CD14-positive monocyte (primary cell): ENCODE measurements at regions not wholly inside any gene's neighbourhood (a gene's known extent, or its start where the extent isn't known, plus 50 kb on each side); places are given as distances from the start of the nearest gene placed in this dataset.

Source experiments
- DNase-seq, 3 donors: peaks; one replicate each; pipeline ENCODE4 v3.0.0-alpha.2; 2011 to 2022
- H2AFZ ChIP-seq: 2 replicates; pipeline ENCODE4 v1.6.0; 2012; ENCODE audit warnings: mild to moderate bottlenecking, low read depth, low read length, inconsistent platforms; ENCODE audit not compliant: insufficient read depth, poor library complexity, severe bottlenecking
- H3K27ac ChIP-seq, 2 donors: 1 replicate in 1 of 2; 2 replicates in 1 of 2; pipeline ENCODE4 v1.5.1; 2012 to 2013; ENCODE audit warnings: low read length in 2 of 2, control low read depth in 1 of 2, inconsistent platforms in 1 of 2, low read depth in 1 of 2, mild to moderate bottlenecking in 1 of 2
- H3K27me3 ChIP-seq, 2 donors: one replicate each; pipeline versions ENCODE4 v1.6.0 to v1.6.1; 2011 to 2013; ENCODE audit warnings: low read length in 2 of 2; ENCODE audit not compliant: control insufficient read depth in 2 of 2, insufficient read depth in 2 of 2
- H3K36me3 ChIP-seq, 2 donors: replicated peaks in 1 of 2; 1 replicate in 1 of 2; 2 replicates in 1 of 2; pipeline versions ENCODE4 v1.5.1 to v1.6.1; 2012 to 2013; ENCODE audit warnings: low read length in 2 of 2, control low read depth in 1 of 2, inconsistent platforms in 1 of 2, mild to moderate bottlenecking in 1 of 2; ENCODE audit not compliant: insufficient read depth in 2 of 2, control insufficient read depth in 1 of 2
- H3K4me1 ChIP-seq, 2 donors: 1 replicate in 1 of 2; 2 replicates in 1 of 2; pipeline versions ENCODE4 v1.5.1 to v1.6.1; 2012 to 2013; ENCODE audit warnings: low read length in 2 of 2, control low read depth in 1 of 2, inconsistent platforms in 1 of 2, mild to moderate bottlenecking in 1 of 2, moderate library complexity in 1 of 2; ENCODE audit not compliant: insufficient read depth in 2 of 2, control insufficient read depth in 1 of 2
- H3K4me2 ChIP-seq: replicated peaks from 2 replicates; pipeline ENCODE3; 2012; ENCODE audit warnings: low read length, moderate library complexity, mild to moderate bottlenecking; ENCODE audit not compliant: poor library complexity, severe bottlenecking; ENCODE audit errors: extremely low read depth
- H3K4me3 ChIP-seq, 3 experiments: fragments of 200-600 bp in 1 of 3; sonication (generic) in 1 of 3; replicated peaks in 1 of 3; 1 replicate in 2 of 3; 2 replicates in 1 of 3; pipeline ENCODE4 v1.5.1; 2011 to 2013; ENCODE audit warnings: low read length in 3 of 3, mild to moderate bottlenecking in 3 of 3, control low read depth in 2 of 3, low read depth in 2 of 3, inconsistent platforms in 1 of 3, moderate library complexity in 1 of 3
- H3K79me2 ChIP-seq: 2 replicates; pipeline ENCODE4 v1.6.0; 2012; ENCODE audit warnings: mild to moderate bottlenecking, control low read depth, inconsistent platforms, low read length, moderate library complexity; ENCODE audit not compliant: insufficient read depth
- H3K9ac ChIP-seq: 2 replicates; pipeline ENCODE4 v1.6.0; 2017; ENCODE audit warnings: low read length, mild to moderate bottlenecking; ENCODE audit not compliant: insufficient read depth, poor library complexity, severe bottlenecking
- H3K9me3 ChIP-seq, 2 donors: replicated peaks in 1 of 2; 1 replicate in 1 of 2; 2 replicates in 1 of 2; pipeline versions ENCODE4 v1.5.1 to v1.6.1; 2012 to 2013; ENCODE audit warnings: low read length in 2 of 2, control low read depth in 1 of 2; ENCODE audit not compliant: control insufficient read depth in 1 of 2, insufficient read depth in 1 of 2
- H4K20me1 ChIP-seq: 2 replicates; pipeline ENCODE4 v1.6.0; 2012; ENCODE audit warnings: mild to moderate bottlenecking, low read length, control low read depth, moderate library complexity; ENCODE audit not compliant: insufficient read depth
- H3K27ac Mint-ChIP-seq, 7 donors: one replicate each; pipeline ENCODE4 v1.8.0; 2020; ENCODE audit warnings: mild to moderate bottlenecking in 7 of 7, mixed read lengths in 7 of 7, moderate library complexity in 6 of 7, inconsistent platforms in 2 of 7
- H3K27me3 Mint-ChIP-seq, 3 donors: one replicate each; pipeline ENCODE4 v1.8.0; 2021 to 2022; ENCODE audit warnings: low read depth in 3 of 3, mild to moderate bottlenecking in 3 of 3, mixed read lengths in 3 of 3, moderate library complexity in 3 of 3, inconsistent platforms in 1 of 3
- H3K36me3 Mint-ChIP-seq, 2 donors: one replicate each; pipeline ENCODE4 v1.8.0; 2020; ENCODE audit warnings: mixed read lengths in 2 of 2, inconsistent platforms in 1 of 2, mild to moderate bottlenecking in 1 of 2
- H3K4me1 Mint-ChIP-seq: one replicate; pipeline ENCODE4 v1.8.0; 2020; ENCODE audit warnings: mild to moderate bottlenecking, mixed read lengths
- H3K4me3 Mint-ChIP-seq, 2 donors: one replicate each; pipeline ENCODE4 v1.8.0; 2020; ENCODE audit warnings: mild to moderate bottlenecking in 2 of 2, mixed read lengths in 2 of 2, moderate library complexity in 1 of 2
- H3K9me3 Mint-ChIP-seq, 7 donors: one replicate each; pipeline ENCODE4 v1.8.0; 2020 to 2022; ENCODE audit warnings: mixed read lengths in 7 of 7, mild to moderate bottlenecking in 6 of 7, moderate library complexity in 6 of 7, inconsistent platforms in 2 of 7
- CTCF ChIP-seq: fragments of 200-600 bp; IDR thresholded peaks from one replicate; pipeline ENCODE4 v1.8.0; 2022; ENCODE audit warnings: antibody characterized with exemption, mild to moderate bottlenecking
- WGBS: methylation state at CpG from one replicate; pipeline ENCODE4 v1.1.5; 2013; ENCODE audit warnings: missing lambda C conversion rate; ENCODE audit not compliant: insufficient coverage; 5-methylcytosine and 5-hydroxymethylcytosine counted together
- intact Hi-C, 2 donors: fragments of 100-400 bp; cut with micrococcal nuclease; formaldehyde crosslinking; loops; one replicate each; pipeline versions ENCODE4 v1.15.0 to v1.15.1; 2023

GRCh38 chr5:115457571-115457970 lies 87.0 kb downstream of the FEM1C start:
- intact Hi-C loops: no loop called here
- Mint-ChIP-seq H3K27me3 (peaks cover 2 to 7% (median 6%) of the 10 kb centered on the region in 3 donors), H3K27ac (no peak overlapping the region), H3K4me1 (peaks cover 21% of the 10 kb centered on the region), H3K4me3 (no peak overlapping the region), H3K36me3 (peaks cover 3% of the 10 kb centered on the region in 2 donors), H3K9me3 (peaks cover 0 to 4% (median 0%) of the 10 kb centered on the region in 7 donors)
- WGBS: 100% methylated on average over 3 of the region's 6 CpGs
- Histone ChIP-seq H3K4me1 (peaks cover 12 to 16% of the 10 kb centered on the region in 2 donors), H3K4me3 (no peak overlapping the region), H3K4me2 (no peak overlapping the region), H3K27ac (no peak overlapping the region), H2AFZ (no peak overlapping the region), H3K9ac (no peak overlapping the region), H4K20me1 (no peaks in the 10 kb centered on the region), H3K27me3 (no peaks in the 10 kb centered on the region), H3K9me3 (no peaks in the 10 kb centered on the region), H3K36me3 (no peaks in the 10 kb centered on the region), H3K79me2 (no peaks in the 10 kb centered on the region)
- DNase-seq: no peak
- no peak for TF ChIP-seq CTCF

- WGBS: 82% methylated on average over 4 of the region's 7 CpGs
These were observed 88.0 kb downstream of the FEM1C start for GRCh38 chr5:115456539-115457040.

More at GRCh38 chr5:115456539-115457040, 88.0 kb downstream of the FEM1C start:
- H3K4me1 Mint-ChIP-seq: peaks cover 15% of the 10 kb centered on the region
- H3K9me3 Mint-ChIP-seq: peaks cover 0 to 4% (median 0%) of the 10 kb centered on the region in 7 donors
- Histone ChIP-seq H4K20me1 (no peaks in the 10 kb centered on the region), H2AFZ (no peak overlapping the region), H3K27ac (no peak overlapping the region), H3K27me3 (no peaks in the 10 kb centered on the region), H3K4me2 (no peak overlapping the region), H3K9ac (no peak overlapping the region), H3K79me2 (no peaks in the 10 kb centered on the region), H3K9me3 (no peaks in the 10 kb centered on the region), H3K4me3 (no peak overlapping the region), H3K36me3 (no peaks in the 10 kb centered on the region), H3K4me1 (peaks cover 11 to 17% of the 10 kb centered on the region in 2 donors)
- peaks cover 0 to 7% (median 4%) of the 10 kb centered on the region in 3 donors for H3K27me3 Mint-ChIP-seq
- TF ChIP-seq CTCF: no peak
- no peak overlapping the region for H3K4me3 Mint-ChIP-seq
- DNase-seq: no peak
- intact Hi-C loops: no loop called here
- H3K27ac Mint-ChIP-seq: no peak overlapping the region
- peaks cover under 1 to 3% of the 10 kb centered on the region in 2 donors for H3K36me3 Mint-ChIP-seq
